Fibroblast of mammary gland (primary cell): ENCODE measurements at regions not wholly inside any gene's neighbourhood (a gene's known extent, or its start where the extent isn't known, plus 50 kb on each side); places are given as distances from the start of the nearest gene placed in this dataset.

Experiments used
- DNase-seq: peaks from one replicate; pipeline ENCODE4 v3.0.0-alpha.2; 2010; ENCODE audit warnings: low read depth
- H3K4me3 ChIP-seq: 2 replicates; pipeline ENCODE4 v1.5.1; 2011; ENCODE audit warnings: low read depth, mild to moderate bottlenecking, low read length, moderate library complexity; ENCODE audit not compliant: control insufficient read depth
- TF ChIP-seq, protein P1 (sequence below): conservative IDR thresholded peaks from 2 replicates; pipeline ENCODE4 v1.5.1; 2011; ENCODE audit warnings: low read depth, low read length, inconsistent platforms; ENCODE audit not compliant: control insufficient read depth, insufficient read depth

DNA sequence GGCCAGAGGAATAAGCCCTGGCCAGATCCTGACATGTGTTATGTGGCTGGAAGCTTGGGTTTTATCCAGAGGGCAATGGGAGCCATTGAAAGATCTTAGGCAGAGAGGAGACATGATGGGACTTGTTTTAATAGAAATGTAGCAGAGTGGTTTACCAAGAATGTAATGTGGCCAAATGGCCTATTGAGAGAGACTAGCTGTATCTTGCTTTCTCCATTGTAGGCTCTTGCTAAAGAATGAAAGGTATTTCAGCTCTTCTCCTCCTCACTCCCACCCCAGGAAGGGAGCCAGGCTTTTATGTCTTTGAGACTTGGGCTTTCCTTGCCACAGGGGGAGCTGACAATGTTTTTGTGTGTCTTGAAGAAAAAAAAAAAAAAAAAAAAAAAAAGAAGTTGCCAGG is 82.3 kb downstream of the TRIM29 start:
- TF ChIP-seq, protein P1, sequence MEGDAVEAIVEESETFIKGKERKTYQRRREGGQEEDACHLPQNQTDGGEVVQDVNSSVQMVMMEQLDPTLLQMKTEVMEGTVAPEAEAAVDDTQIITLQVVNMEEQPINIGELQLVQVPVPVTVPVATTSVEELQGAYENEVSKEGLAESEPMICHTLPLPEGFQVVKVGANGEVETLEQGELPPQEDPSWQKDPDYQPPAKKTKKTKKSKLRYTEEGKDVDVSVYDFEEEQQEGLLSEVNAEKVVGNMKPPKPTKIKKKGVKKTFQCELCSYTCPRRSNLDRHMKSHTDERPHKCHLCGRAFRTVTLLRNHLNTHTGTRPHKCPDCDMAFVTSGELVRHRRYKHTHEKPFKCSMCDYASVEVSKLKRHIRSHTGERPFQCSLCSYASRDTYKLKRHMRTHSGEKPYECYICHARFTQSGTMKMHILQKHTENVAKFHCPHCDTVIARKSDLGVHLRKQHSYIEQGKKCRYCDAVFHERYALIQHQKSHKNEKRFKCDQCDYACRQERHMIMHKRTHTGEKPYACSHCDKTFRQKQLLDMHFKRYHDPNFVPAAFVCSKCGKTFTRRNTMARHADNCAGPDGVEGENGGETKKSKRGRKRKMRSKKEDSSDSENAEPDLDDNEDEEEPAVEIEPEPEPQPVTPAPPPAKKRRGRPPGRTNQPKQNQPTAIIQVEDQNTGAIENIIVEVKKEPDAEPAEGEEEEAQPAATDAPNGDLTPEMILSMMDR = no peak
- no peak overlapping the region for H3K4me3 ChIP-seq
- DNase-seq = no peak

DNA sequence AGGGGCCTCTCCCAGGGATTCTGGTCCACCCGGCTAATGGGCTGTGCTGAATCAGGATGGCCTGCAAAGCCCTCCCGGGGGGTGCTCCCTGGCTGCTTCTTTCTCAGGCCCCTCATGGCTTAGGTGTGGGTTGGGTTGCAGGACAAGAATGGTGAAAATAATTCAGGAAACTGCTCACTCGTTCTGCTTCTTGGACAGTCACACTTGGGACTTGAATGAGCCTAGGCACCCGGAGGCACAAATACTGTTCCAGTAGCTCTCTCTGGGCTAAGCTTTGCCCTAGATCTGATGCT is 83.2 kb downstream of the TRIM29 start:
- H3K4me3 ChIP-seq = no peak overlapping the region
- TF ChIP-seq, protein P1 = no peak
- no peak for DNase-seq

DNA sequence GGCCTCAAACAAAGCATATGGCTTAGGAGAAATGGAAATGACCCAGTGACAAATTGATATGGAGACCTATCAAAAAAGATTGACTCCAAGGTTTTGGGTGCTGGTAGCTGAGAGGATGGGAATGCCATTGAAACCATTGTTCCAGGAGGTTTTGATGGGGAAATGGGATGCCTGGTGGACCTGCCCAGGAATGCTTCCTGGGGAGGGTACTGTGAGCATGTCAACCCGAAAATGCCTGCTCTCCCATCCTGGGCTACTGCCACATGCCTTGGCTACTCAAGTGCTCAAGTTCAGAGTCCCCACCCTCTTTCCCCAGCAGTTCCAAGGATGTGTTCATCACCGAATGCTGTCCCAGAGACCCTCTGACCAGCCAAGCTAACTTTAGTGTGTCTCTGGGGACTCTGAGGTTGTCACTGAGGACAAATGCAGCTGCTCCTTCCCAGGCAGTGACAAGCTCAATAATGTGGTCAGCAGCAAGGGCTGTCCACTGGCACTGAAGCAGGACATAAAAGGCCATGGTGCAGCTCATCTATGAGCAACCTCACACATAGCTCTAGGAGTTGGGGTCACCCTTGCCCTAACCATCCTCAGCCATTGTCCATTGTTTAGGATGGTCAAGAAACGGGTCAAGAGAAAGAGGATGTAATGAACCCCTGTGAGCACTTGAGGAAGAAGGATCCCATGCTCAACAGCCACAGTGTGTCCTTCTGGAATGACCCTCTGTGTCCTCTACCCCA is 83.7 kb downstream of the TRIM29 start:
- no peak overlapping the region for H3K4me3 ChIP-seq
- TF ChIP-seq, protein P1 = no peak
- no peak for DNase-seq

DNA sequence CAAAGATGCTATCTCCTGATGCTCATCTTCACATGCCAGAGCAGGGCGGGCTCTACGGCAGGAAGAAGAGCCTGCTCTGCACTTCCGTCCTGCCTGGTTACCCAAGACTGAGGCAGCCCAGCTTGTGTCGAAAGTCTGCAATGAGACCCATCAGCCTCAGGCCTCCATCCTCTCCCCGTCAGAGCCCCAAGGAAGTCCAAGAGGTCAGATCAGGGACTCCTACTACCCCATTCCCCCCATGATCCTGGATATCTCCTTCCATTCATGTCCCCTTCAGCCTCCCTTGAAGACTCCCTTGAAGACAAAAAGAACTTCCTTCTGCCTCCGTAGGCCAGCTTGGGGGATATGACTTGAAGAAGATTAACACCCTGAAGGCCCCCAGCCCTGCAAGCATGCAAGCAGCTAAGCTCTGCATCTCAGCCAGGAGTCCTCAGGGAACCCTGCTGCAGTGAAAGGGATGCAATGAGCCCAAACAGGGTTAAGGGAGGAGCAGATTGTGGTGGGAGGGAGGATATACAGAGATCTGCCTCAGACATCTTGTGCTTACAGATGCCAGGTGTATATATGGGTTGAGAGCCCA is 85.6 kb downstream of the TRIM29 start:
- TF ChIP-seq, protein P1 = no peak
- DNase-seq = no peak

DNA sequence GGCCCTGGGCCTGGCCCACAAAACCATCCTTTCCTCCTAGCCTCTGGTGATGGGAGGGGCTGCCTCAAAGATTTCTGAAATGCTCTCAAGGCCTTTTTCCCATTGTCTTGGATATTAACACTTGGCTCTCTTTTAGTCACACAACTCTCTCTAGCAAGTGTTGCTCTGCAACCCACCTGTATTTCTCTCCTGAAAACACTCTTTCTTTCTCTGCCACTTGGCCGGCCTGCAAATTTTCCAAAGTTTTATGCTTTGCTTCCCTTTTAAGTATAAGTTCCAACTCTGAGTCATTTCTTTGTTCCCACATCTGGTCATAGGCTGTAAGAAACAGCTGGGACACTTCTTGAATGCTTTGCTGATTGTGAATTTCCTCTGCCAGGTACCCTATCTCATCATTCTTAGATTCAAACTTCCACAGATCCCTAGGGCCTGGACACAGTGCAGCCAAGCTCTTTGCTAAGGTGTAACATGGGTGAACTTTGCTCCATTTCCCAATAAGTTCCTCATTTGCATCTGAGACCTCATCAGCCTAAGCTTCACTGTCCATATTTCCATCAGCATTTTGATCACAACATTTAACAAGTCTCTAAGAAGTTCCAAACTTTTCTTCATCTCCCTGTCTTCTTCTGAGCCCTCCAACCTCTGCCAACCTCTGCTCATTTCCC is 93.8 kb downstream of the TRIM29 start:
- DNase-seq = no peak
- TF ChIP-seq, protein P1 = no peak
- H3K4me3 ChIP-seq = no peak overlapping the region

More for the DNA sequence above, 85.6 kb downstream of the TRIM29 start:
- no peak overlapping the region for H3K4me3 ChIP-seq

DNA sequence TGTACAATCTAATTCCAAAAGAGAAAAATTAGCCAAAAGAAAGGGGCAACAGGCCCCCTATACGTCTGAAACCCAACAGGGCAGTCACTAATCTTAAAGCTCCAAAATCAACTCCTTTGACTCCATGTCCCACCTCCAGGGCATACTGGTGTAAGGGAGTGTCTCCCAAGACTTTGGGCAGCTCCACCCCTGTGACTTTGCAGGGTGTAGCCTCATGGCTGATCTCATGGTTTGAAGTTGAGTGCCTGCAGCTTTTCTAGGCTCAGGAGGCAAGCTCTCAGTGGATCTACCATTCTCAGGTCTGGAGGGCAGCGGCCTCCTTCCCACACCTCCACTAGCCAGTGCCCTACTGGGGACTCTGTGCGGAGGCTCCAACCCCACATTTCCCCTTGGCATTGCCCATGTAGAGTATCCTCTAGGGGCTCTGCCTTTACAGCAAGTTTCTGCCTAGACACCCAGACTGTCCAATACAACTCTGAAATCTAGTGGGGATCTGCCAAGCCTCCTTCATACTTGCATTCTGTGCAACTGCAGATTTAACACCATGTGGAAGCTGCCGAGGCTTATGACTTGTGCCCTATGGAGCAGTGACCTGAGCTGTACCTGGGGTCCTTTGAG is 94.5 kb downstream of the TRIM29 start:
- no peak for DNase-seq
- TF ChIP-seq, protein P1 = no peak
- H3K4me3 ChIP-seq = no peak overlapping the region
